Activated gamma-delta T cell (primary cell): ENCODE measurements at regions not wholly inside any gene's neighbourhood (a gene's known extent, or its start where the extent isn't known, plus 50 kb on each side); places are given as distances from the start of the nearest gene placed in this dataset.
"Not testable (repeated sequence)": the region's sequence is repeated elsewhere in the genome, so short reads cannot be mapped to it uniquely, and the experiment has no call there.

Source experiments
- DNase-seq: peaks from one replicate; lab custom pipeline; 2025; lab: John Stamatoyannopoulos, UW

- DNase-seq, result no peak
Observed at GRCh38 chr6:109875973-109876372, 102.1 kb upstream of the GPR6 start.

GRCh38 chr6:109877028-109878004 lies 100.8 kb upstream of the GPR6 start:
- no peak for DNase-seq

- not testable (repeated sequence) for DNase-seq
Observed at GRCh38 chr6:109878005-109878690, 100.0 kb upstream of the GPR6 start.

GRCh38 chr6:109879081-109879480 lies 99.0 kb upstream of the GPR6 start:
- not testable (repeated sequence) for DNase-seq

- no peak for DNase-seq
Observed at GRCh38 chr6:109879521-109879920, 98.6 kb upstream of the GPR6 start.

GRCh38 chr6:109881069-109881468 lies 97.0 kb upstream of the GPR6 start:
- DNase-seq, result peak; percentile 8

- DNase-seq, result not testable (repeated sequence)
Observed at GRCh38 chr6:109881953-109882490, 96.1 kb upstream of the GPR6 start.

GRCh38 chr6:109891924-109892323 lies 86.2 kb upstream of the GPR6 start:
- no peak for DNase-seq

- no peak for DNase-seq
Observed at GRCh38 chr6:109892451-109893435, 85.4 kb upstream of the GPR6 start.

GRCh38 chr6:109893606-109894005 lies 84.5 kb upstream of the GPR6 start:
- no peak for DNase-seq

- no peak for DNase-seq
Observed at GRCh38 chr6:109894181-109894580, 83.9 kb upstream of the GPR6 start.

- DNase-seq, result no peak
Observed at GRCh38 chr6:109896341-109896740, 81.8 kb upstream of the GPR6 start.

- DNase-seq, result no peak
Observed at GRCh38 chr6:109897025-109897424, 81.1 kb upstream of the GPR6 start.

- DNase-seq, result no peak
Observed at GRCh38 chr6:109897561-109898080, 80.5 kb upstream of the GPR6 start.

- no peak for DNase-seq
Observed at GRCh38 chr6:109901976-109902375, 76.1 kb upstream of the GPR6 start.

GRCh38 chr6:109902870-109903269 lies 75.2 kb upstream of the GPR6 start:
- DNase-seq, result no peak

- no peak for DNase-seq
Observed at GRCh38 chr6:109910571-109910970, 67.5 kb upstream of the GPR6 start.

GRCh38 chr6:109912118-109912517 lies 66.0 kb upstream of the GPR6 start:
- no peak for DNase-seq

- DNase-seq, result no peak
Observed at GRCh38 chr6:109912952-109913351, 65.2 kb upstream of the GPR6 start.

GRCh38 chr6:109915748-109916147 lies 62.4 kb upstream of the GPR6 start:
- DNase-seq, result not testable (repeated sequence)

- DNase-seq, result no peak
Observed at GRCh38 chr6:109916759-109917158, 61.4 kb upstream of the GPR6 start.
